Hepatocyte (in vitro differentiated cells): ENCODE measurements at regions not wholly inside any gene's neighbourhood (a gene's known extent, or its start where the extent isn't known, plus 50 kb on each side); places are given as distances from the start of the nearest gene placed in this dataset.

Experiments
- DNase-seq: peaks from one replicate; pipeline ENCODE4 v3.0.0-alpha.2; 2016; ENCODE audit warnings: low spot score
- H2AFZ ChIP-seq: fragments of 200-600 bp; sonication (generic); 2 replicates; pipeline ENCODE4 v1.6.0; 2016; ENCODE audit warnings: antibody characterized with exemption, mild to moderate bottlenecking
- H3K27ac ChIP-seq: fragments of 200-600 bp; sonication (generic); 2 replicates; pipeline ENCODE4 v1.5.1; 2016; ENCODE audit warnings: mild to moderate bottlenecking
- H3K27me3 ChIP-seq: fragments of 200-600 bp; sonication (generic); 2 replicates; pipeline ENCODE4 v1.6.1; 2016
- H3K36me3 ChIP-seq: fragments of 200-600 bp; sonication (generic); replicated peaks from 2 replicates; pipeline ENCODE4 v1.5.1; 2016; ENCODE audit warnings: low read depth; ENCODE audit not compliant: insufficient read depth
- H3K4me1 ChIP-seq: fragments of 200-600 bp; sonication (generic); 2 replicates; pipeline ENCODE4 v1.5.1; 2016; ENCODE audit warnings: mild to moderate bottlenecking, moderate library complexity; ENCODE audit not compliant: insufficient read depth
- H3K4me2 ChIP-seq: fragments of 200-600 bp; sonication (generic); 2 replicates; pipeline ENCODE4 v1.6.0; 2016
- H3K4me3 ChIP-seq: fragments of 200-600 bp; sonication (generic); 2 replicates; pipeline ENCODE4 v1.5.1; 2016; ENCODE audit warnings: mild to moderate bottlenecking
- H3K79me2 ChIP-seq: fragments of 200-600 bp; sonication (generic); 2 replicates; pipeline ENCODE4 v1.6.0; 2017; ENCODE audit warnings: mild to moderate bottlenecking
- H3K9me2 ChIP-seq: fragments of 200-600 bp; sonication (generic); replicated peaks from 2 replicates; pipeline ENCODE4 v1.6.0; 2017; ENCODE audit warnings: mild to moderate bottlenecking; ENCODE audit not compliant: insufficient read depth
- H3K9me3 ChIP-seq: fragments of 200-600 bp; sonication (generic); 2 replicates; pipeline ENCODE4 v1.5.1; 2016; ENCODE audit warnings: low read depth, mild to moderate bottlenecking
- H4K20me1 ChIP-seq: fragments of 200-600 bp; sonication (generic); 2 replicates; pipeline ENCODE4 v1.6.0; 2016; ENCODE audit warnings: mild to moderate bottlenecking; ENCODE audit not compliant: insufficient read depth, poor library complexity, severe bottlenecking
- EZH2 ChIP-seq: fragments of 200-600 bp; sonication (generic); IDR thresholded peaks from 2 replicates; pipeline ENCODE4 v1.6.1; 2016; ENCODE audit warnings: antibody characterized with exemption, mild to moderate bottlenecking, borderline replicate concordance
- EZH2phosphoT487 ChIP-seq: fragments of 200-600 bp; sonication (generic); IDR thresholded peaks from one replicate; pipeline ENCODE4 v1.6.1; 2018; ENCODE audit warnings: antibody characterized with exemption, mild to moderate bottlenecking, low read depth, moderate library complexity; ENCODE audit not compliant: unreplicated experiment, severe bottlenecking
- WGBS: methylation state at CpG from one replicate; pipeline ENCODE4 v1.1.6; 2016; ENCODE audit warnings: low lambda C conversion rate; ENCODE audit errors: missing lambda C conversion rate; 5-methylcytosine and 5-hydroxymethylcytosine counted together
- TF ChIP-seq, protein P1 (sequence below): fragments of 200-600 bp; sonication (generic); IDR thresholded peaks from 2 replicates; pipeline ENCODE4 v1.5.1; 2016; ENCODE audit warnings: antibody characterized with exemption, mild to moderate bottlenecking; ENCODE audit not compliant: poor library complexity

DNA sequence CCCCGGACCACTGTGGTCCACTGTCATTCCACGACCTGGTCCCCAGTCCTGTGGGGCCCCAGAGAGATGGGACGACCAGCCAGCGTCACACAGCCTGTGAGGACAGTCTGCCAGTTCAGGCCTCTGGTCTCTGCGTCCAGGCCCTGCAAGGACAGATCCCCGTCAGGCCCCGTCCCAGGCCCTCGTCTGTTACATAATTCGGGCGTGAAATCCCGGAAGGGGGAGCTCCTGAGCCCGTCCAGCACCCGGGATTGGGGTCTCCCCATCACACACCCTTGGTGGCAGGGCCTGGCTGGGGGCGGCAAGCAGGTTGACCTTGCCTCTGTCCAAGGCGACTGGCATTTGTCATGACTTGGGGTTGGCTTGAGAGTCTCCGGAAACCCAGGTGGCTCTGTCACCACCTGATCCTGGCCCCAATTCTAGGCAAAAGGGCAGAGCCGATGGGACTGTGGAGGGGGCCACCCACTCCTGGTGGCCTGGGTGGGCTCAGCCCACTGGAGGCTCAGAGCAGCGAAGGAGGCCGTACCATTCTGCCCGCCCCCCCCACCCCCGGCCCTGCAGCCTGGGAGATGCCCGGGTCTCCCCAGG is 73.8 kb upstream of the GATA5 start:
- no peaks in the 10 kb centered on the region for H4K20me1 ChIP-seq
- H3K4me1 ChIP-seq = peaks cover 17% of the 10 kb centered on the region
- no peak for TF ChIP-seq EZH2phosphoT487
- TF ChIP-seq, protein P1, sequence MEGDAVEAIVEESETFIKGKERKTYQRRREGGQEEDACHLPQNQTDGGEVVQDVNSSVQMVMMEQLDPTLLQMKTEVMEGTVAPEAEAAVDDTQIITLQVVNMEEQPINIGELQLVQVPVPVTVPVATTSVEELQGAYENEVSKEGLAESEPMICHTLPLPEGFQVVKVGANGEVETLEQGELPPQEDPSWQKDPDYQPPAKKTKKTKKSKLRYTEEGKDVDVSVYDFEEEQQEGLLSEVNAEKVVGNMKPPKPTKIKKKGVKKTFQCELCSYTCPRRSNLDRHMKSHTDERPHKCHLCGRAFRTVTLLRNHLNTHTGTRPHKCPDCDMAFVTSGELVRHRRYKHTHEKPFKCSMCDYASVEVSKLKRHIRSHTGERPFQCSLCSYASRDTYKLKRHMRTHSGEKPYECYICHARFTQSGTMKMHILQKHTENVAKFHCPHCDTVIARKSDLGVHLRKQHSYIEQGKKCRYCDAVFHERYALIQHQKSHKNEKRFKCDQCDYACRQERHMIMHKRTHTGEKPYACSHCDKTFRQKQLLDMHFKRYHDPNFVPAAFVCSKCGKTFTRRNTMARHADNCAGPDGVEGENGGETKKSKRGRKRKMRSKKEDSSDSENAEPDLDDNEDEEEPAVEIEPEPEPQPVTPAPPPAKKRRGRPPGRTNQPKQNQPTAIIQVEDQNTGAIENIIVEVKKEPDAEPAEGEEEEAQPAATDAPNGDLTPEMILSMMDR = no peak
- TF ChIP-seq EZH2 = no peak
- no peaks in the 10 kb centered on the region for H3K9me3 ChIP-seq
- no peak overlapping the region for H2AFZ ChIP-seq
- H3K4me3 ChIP-seq = no peak overlapping the region
- no peaks in the 10 kb centered on the region for H3K36me3 ChIP-seq
- no peak for DNase-seq
- no peak overlapping the region for H3K27ac ChIP-seq
- no peaks in the 10 kb centered on the region for H3K9me2 ChIP-seq
- H3K4me2 ChIP-seq = peak overlapping the region; percentile 91
- no peaks in the 10 kb centered on the region for H3K79me2 ChIP-seq
- 85% methylated on average over 22 of the region's 22 CpGs for WGBS
- H3K27me3 ChIP-seq = peaks cover 41% of the 10 kb centered on the region

DNA sequence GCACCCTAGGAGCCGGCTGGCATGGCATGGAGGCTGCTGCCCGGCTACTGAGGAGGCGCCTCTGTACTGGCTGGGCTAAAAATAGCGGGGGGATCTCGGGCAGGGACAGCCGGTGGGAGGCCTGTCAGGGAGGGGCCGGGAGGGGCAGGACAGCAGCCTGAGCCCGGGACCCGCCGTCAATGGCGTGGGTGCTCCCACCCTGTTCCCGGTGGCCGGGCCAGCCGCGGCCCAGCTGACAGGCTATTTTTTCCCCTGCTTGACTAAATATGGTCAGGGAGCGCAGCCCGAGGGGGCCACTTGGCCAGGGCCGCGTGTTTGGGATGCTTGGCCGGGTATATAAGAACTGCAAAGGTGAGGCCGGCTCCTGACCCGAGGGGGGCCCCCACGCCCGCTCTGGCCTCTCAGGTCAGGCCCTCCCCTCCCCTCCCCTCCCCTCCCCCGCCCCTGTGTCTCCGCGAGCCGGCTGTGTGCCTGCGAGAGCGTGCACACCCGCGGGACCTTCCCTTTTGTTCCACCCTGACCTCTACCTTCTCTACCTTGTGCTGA is 74.4 kb upstream of the GATA5 start:
- H3K4me2 ChIP-seq = peak overlapping the region; percentile 91
- H3K4me3 ChIP-seq = no peak overlapping the region
- no peaks in the 10 kb centered on the region for H3K79me2 ChIP-seq
- H4K20me1 ChIP-seq = no peaks in the 10 kb centered on the region
- no peak overlapping the region for H3K27ac ChIP-seq
- H3K36me3 ChIP-seq = no peaks in the 10 kb centered on the region
- DNase-seq = no peak
- no peaks in the 10 kb centered on the region for H3K9me3 ChIP-seq
- peaks cover 17% of the 10 kb centered on the region for H3K4me1 ChIP-seq
- H3K27me3 ChIP-seq = peaks cover 41% of the 10 kb centered on the region
- H2AFZ ChIP-seq = no peak overlapping the region
- H3K9me2 ChIP-seq = no peaks in the 10 kb centered on the region
- WGBS = 70% methylated on average over 2 of the region's 32 CpGs
- TF ChIP-seq EZH2 = no peak
- TF ChIP-seq, protein P1 = no peak
- no peak for TF ChIP-seq EZH2phosphoT487

DNA sequence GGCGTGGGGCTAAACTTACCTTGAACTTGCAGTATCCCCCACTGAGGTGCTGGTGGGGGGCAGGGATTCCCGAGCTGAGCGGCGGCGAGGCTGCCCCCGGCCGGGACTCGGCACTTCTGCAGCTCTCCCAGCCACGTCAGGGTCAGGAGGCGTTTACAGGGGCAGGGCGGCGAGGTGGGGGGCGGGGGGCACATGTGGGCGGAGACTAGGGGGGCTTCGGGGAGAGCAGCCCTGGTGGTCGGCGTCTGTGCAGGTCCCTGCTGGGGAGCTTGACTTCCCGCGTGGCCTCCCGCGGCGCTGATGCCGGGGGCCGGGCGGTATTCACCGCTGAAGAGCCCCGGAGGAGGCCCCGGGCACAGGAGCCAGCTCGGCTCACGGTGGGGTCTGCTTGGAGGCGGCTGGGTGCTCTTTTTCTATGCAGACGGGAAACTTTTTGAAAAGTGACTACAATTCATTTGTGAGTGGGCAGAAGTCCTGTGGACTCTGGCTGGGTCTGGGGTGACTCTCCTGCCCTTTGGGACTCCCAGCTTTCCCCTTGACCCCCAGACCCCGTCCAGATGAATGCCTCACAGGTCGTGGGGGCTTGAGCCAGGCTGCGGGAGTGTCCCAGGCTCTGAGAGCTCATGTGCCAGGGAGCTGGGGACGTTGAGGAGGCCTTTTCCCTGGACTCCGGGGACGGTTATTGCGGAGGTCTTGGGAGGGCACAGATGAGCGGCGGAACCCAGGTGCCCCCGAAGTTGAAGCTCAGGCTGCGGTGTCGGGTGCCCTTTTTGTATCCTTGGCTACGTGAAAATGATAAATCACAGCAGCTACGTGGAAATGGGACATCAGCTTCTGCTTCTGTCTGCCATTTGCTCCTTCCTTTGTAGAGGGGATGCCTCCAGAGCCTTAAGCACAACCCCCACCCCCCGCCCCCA is 75.9 kb upstream of the GATA5 start:
- TF ChIP-seq EZH2phosphoT487 (no peak), EZH2 (no peak)
- TF ChIP-seq, protein P1 = no peak
- Histone ChIP-seq H3K27ac (no peak overlapping the region), H3K9me3 (no peaks in the 10 kb centered on the region), H3K4me3 (no peak overlapping the region), H4K20me1 (no peaks in the 10 kb centered on the region), H3K27me3 (peaks cover 41% of the 10 kb centered on the region), H3K36me3 (no peaks in the 10 kb centered on the region), H3K4me2 (peak overlapping the region; percentile 91), H3K9me2 (no peaks in the 10 kb centered on the region), H3K4me1 (peaks cover 17% of the 10 kb centered on the region), H2AFZ (no peak overlapping the region), H3K79me2 (no peaks in the 10 kb centered on the region)
- no peak for DNase-seq
- 26% methylated on average over 41 of the region's 47 CpGs for WGBS
